DMS53 treated with DMSO at 0.1 percent for 48 hours (cell line): ENCODE measurements at regions not wholly inside any gene's neighbourhood (a gene's known extent, or its start where the extent isn't known, plus 50 kb on each side); places are given as distances from the start of the nearest gene placed in this dataset.

Source experiments
- DNase-seq: peaks from one replicate; lab custom pipeline; 2025; ENCODE audit not compliant: unreplicated experiment; lab: John Stamatoyannopoulos, UW

- DNase-seq = no peak
Measured at GRCh38 chr16:79303206-79303605, 297.3 kb downstream of the MAF start.

DNA sequence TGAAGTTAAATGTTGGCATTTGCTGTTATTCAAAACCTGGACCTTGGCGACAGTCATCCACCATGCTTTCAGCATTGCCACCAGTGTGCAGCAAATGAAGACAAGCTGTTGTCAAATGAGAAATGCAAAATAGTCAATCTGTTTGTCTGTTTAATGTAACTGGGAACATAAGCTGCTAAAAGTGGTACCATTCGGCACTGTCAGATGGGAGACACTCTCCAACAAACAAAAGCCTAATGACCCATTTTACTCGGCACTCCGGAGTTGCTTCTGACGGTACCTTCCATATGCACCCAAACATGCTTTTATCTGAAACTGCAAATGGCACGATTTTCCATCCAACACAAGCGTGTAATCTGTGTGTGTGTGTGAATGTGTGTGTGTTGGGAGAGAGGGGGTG is 297.8 kb downstream of the MAF start:
- no peak for DNase-seq

DNA sequence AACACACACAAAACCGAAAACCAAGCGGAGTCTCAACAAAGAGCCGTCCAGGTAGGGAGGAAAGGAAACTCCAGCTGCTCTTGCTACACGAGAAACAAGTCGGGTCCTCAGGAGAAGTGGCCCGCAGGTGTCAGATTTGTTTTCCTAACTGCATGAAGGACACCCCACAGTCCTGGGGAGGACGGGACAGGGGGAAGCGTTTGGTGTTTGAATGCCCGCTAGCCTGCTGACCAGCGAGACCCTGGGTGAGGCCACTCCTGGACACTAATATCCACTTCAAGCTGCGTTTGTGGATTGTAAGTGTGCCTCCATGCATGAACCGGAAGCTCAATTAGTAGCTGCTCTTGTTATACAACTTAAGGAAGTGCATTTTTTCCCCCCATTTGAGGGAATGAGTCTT is 299.5 kb downstream of the MAF start:
- no peak for DNase-seq

- DNase-seq = peak; percentile 20
Measured at GRCh38 chr16:79298894-79299799, 301.4 kb downstream of the MAF start.

DNA sequence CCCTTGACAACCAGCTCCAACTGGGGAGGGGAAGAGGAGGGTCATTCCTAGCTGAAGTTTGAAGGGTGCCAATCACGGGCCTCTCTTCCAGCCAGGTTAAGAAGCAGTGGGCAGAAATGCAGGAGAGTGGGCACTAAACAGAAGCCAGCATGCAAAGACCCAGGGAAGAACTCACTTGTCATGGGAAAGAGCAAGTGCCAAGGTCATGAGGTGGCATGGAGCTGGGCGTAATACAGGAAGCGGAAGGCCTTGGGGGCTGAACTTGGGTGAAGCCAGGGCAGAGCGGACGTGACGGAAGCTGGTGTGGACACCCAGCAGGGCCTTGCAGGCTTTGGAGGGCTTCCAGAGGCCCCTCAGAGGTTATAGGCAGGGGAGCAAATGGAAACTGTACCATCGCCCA is 302.1 kb downstream of the MAF start:
- DNase-seq = no peak

DNA sequence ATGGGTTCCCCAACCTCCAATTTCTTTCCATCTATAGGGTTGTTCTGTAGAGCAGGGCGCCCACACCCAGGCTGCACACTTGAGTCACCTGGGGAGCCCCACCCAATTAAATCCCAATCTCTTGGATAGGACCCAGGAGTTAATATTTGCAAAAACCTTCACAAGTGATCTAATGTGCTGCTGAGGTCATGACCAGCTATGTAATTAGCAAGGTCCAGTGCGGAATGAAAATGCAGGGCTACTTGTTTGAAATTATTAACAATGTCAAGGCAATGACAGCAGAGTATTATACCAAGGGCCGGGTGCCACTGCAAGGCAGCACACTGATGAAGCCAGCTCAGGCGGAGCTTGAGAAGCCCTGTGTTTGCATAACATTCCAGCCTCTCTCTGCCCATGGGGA is 302.7 kb downstream of the MAF start:
- DNase-seq = no peak

DNA sequence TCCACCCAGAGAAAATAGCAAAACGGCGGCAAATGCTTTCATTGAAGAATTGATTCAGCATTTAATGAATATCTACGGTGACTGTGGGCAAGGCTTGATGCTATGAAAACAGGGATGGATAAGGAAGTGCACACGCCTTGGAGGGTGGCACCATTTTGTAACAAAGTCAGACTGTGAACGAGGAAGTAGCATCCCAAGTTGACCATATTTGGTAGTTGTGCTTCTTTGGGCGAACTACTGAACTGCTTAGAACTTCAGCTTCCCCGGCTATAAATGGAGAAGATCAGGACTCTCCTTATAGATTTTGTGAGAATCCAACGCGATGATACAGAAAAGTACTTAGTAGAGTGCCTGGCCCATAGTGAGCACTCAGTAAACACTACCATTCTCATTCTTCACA is 303.2 kb downstream of the MAF start:
- DNase-seq = no peak

DNA sequence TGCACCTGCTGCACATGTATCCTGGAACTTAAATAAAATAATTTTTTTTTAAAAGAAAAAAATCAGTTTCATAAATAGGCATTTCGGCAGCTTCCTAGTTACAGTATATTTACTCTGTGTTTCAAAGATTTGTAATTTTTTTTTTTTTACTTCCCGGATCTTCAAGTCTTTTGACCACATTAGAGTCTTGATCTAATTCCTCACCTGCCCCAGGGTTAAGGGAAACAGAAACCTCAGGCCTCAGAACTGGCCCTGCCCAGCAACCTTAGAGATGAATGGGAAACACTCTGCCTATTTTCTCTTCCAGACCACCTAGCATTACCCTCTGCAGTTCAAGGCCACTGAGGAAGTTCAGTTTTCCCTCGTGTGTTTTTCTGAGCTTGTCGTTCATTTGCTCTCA is 304.0 kb downstream of the MAF start:
- no peak for DNase-seq

DNA sequence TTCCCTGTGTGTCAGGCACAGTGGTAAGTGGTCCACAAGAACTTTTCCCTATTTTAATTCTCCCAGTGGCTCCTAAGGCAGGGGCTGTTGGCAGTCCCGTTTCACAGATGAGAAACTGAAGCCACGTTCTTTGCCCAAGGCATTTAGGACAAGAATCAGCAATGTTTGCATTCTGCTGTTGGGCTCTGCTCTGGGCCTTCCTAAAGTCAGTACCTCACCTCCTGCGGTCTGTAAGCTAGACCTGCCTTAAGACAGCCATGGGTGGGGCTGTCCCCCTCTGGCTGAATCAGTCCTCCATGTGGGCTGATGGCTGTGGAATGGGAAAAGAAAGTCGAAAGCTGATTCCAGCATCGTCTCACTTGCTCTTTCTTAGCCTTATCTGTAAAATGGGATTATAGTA is 304.8 kb downstream of the MAF start:
- DNase-seq = no peak

GRCh38 chr16:79295162-79295561 is 305.4 kb downstream of the MAF start:
- DNase-seq = no peak

GRCh38 chr16:79294568-79294967 is 306.0 kb downstream of the MAF start:
- no peak for DNase-seq

DNA sequence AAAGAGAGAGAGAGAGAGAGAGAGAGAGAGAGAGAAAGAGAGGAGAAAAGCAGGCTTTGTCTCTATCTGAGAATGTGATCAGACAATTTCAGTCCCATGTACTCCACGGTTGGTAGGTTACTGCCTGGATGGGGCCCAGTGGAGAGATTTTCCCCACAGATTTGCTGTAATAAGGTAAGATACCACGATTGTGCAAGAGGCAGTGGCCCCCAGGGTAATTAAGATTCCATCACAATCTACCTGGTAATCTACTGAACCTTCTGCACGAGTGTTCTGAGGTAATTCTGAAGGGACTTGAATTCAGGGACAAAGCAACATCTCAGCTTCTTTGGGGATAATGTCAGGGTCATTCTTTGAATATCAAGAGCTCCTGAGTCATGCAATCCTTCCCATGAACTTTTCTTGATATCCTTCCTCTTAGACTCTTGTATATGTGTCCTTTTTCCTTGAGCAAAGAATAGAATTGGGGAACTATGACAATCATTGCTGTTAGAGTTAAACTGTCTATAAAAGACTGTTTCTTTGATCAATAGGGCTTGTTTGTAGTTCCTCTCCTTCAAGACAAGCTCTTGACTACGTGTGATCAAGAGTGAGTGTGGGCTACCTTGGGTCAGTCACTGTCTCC is 306.6 kb downstream of the MAF start:
- DNase-seq = no peak

- no peak for DNase-seq
Measured at GRCh38 chr16:79288066-79288465, 312.5 kb downstream of the MAF start.

- DNase-seq = peak; percentile 52
Measured at GRCh38 chr16:79287424-79287917, 313.1 kb downstream of the MAF start.

DNA sequence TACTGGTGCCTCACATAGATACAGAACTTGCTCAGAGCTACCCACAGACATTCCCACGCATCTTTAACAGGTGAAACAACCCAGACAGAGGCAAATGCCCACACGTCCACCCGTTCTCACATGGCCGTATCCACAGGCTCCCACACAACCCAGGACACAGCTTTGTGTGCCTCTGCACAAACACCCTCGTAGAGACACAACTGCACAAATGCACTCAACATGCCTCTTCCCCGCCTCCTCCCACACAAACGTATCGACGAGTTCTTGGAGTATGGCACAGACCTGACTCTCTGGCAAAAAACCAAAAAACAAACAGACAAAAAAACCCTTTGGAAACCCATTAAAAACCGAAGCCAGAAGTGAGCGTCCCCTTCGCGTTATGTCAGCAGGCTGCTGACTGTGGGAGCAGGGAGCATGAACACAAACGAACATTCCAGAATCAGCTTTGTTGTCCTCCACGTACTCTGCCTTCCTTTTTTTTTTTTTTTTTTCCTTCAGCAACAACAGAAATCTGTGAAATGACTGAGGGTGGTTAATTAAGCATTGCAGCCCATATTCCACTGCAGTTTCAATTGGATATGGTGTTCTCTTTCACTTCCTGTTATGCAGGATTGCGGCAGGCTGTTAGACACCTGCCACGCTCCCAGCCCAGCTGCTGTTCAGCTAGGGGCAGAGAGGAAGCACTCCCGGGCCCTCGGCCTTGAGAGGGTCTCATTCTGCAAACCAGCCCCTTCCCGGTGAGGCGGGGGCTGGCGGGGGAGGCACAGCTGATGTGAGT is 313.7 kb downstream of the MAF start:
- peak; percentile 74 for DNase-seq

DNA sequence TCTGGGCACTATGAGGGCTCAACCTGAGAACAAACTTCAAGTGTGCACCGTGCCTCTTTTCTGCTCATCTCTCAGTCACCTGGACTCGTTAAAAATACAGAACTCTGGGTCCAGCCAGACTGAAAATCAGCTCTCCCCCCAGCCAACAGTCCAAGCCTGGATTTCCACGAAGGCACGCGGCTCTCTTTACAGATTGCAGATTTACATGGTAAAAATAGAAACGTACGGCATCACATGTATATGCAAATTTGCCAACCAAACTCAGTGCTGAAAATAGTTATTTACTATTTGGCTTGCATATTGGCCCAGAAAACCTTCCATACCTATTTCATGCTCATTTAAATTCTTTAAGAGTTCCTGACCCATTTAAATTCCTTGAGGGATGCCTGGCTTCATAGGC is 315.8 kb downstream of the MAF start:
- DNase-seq = no peak

- no peak for DNase-seq
Measured at GRCh38 chr16:79283578-79283977, 317.0 kb downstream of the MAF start.

DNA sequence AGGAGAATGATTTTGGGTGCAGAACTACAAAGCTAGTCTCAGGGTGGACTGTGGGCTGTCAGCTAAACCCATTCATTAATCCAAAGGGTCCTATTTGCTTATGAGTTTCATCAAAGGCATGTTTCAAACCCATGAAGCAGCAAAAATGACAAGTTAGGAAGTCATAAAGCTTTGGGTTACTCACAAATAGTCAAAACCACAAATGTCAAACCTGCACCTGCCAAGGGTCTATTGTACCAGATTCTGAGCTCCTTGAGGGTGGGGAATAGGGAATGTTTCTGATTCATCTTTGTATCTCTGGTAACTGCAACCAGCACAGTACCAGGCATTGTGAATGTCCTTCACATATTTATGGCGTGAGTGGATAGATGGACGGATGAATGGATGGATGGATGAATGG is 317.7 kb downstream of the MAF start:
- no peak for DNase-seq

GRCh38 chr16:79278506-79278905 is 322.0 kb downstream of the MAF start:
- DNase-seq = no peak

GRCh38 chr16:79276501-79276900 is 324.0 kb downstream of the MAF start:
- no peak for DNase-seq

DNA sequence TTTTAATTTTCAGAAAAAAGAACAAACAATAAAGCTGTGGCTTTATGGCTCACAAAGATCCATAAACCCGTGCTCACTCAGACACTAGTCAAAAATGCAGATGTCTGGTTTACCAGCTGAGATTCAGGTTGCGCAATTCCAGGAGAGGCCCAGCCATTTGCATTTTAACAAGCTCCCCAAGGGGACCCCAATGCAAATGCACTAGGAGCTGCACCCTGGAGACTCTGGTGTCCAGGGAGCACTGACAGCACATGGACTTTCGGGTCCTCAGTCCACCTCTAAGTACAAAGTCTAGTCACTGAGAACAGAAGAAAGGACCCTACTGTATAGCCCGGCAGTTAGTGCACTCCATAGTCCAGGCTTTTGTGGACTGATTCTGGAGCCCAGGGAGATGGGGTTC is 326.3 kb downstream of the MAF start:
- no peak for DNase-seq

- no peak for DNase-seq
Measured at GRCh38 chr16:79272141-79272577, 328.4 kb downstream of the MAF start.
